ENCODE measurements at regions not wholly inside any gene's neighbourhood (a gene's known extent, or its start where the extent isn't known, plus 50 kb on each side); places are given as distances from the start of the nearest gene placed in this dataset.

- Mint-ChIP-seq H3K36me3 (ENCODE audit: insufficient read depth, unreplicated experiment) (no peaks in the 10 kb centered on the region), H3K4me1 (ENCODE audit: low read depth, unreplicated experiment) (no peaks in the 10 kb centered on the region), H3K9me3 (ENCODE audit: low read depth, unreplicated experiment) (peaks cover 5% of the 10 kb centered on the region), H3K27me3 (ENCODE audit: unreplicated experiment) (no peaks in the 10 kb centered on the region), H3K27ac (ENCODE audit: unreplicated experiment) (no peak overlapping the region), H3K4me3 (ENCODE audit: low read depth, unreplicated experiment) (no peak overlapping the region)
- CTCF ChIA-PET = interaction anchor here (1.9 kb wide), 1 partner anchor 9 kb away, joined by 6 read pairs; no protein-coding TSS in a partner anchor
- no peak for TF ChIP-seq CTCF (IDR thresholded peaks at IDR 0.05; ENCODE audit: unreplicated experiment)
- DNase-seq = no peak
- no TSS peak for BruUV-seq (replicated peaks)
- intact Hi-C loops (cut with micrococcal nuclease; ENCODE audit: unreplicated experiment) = no loop called here
Observed at GRCh38 chr1:182129398-182129797, 67.9 kb upstream of the ZNF648 start.

- intact Hi-C loops (cut with micrococcal nuclease; ENCODE audit: unreplicated experiment) = no loop called here
- Mint-ChIP-seq H3K27ac (ENCODE audit: unreplicated experiment) (no peak overlapping the region), H3K4me1 (ENCODE audit: low read depth, unreplicated experiment) (no peaks in the 10 kb centered on the region), H3K4me3 (ENCODE audit: low read depth, unreplicated experiment) (no peak overlapping the region), H3K9me3 (ENCODE audit: low read depth, unreplicated experiment) (no peaks in the 10 kb centered on the region), H3K27me3 (ENCODE audit: unreplicated experiment) (no peaks in the 10 kb centered on the region), H3K36me3 (ENCODE audit: insufficient read depth, unreplicated experiment) (no peaks in the 10 kb centered on the region)
- DNase-seq = no peak
- BruUV-seq (replicated peaks) = no TSS peak
- no peak for TF ChIP-seq CTCF (IDR thresholded peaks at IDR 0.05; ENCODE audit: unreplicated experiment)
- CTCF ChIA-PET = interaction anchor here (1.1 kb wide), 1 partner anchor 42 kb away, joined by 3 read pairs; no protein-coding TSS in a partner anchor
Observed at GRCh38 chr1:182128502-182128901, 67.0 kb upstream of the ZNF648 start.

- no peak for TF ChIP-seq CTCF (IDR thresholded peaks at IDR 0.05; ENCODE audit: unreplicated experiment)
- Mint-ChIP-seq H3K9me3 (ENCODE audit: low read depth, unreplicated experiment) (no peaks in the 10 kb centered on the region), H3K4me1 (ENCODE audit: low read depth, unreplicated experiment) (no peaks in the 10 kb centered on the region), H3K27ac (ENCODE audit: unreplicated experiment) (no peak overlapping the region), H3K4me3 (ENCODE audit: low read depth, unreplicated experiment) (no peak overlapping the region), H3K27me3 (ENCODE audit: unreplicated experiment) (no peaks in the 10 kb centered on the region), H3K36me3 (ENCODE audit: insufficient read depth, unreplicated experiment) (no peaks in the 10 kb centered on the region)
- CTCF ChIA-PET = interaction anchor here (1.1 kb wide), 1 partner anchor 42 kb away, joined by 3 read pairs; no protein-coding TSS in a partner anchor
- intact Hi-C loops (cut with micrococcal nuclease; ENCODE audit: unreplicated experiment) = no loop called here
- DNase-seq = no peak
- BruUV-seq (replicated peaks) = no TSS peak
Observed at GRCh38 chr1:182127656-182128055, 66.1 kb upstream of the ZNF648 start.

- peaks cover 13% of the 10 kb centered on the region for H3K4me1 Mint-ChIP-seq (ENCODE audit: low read depth, unreplicated experiment)
- intact Hi-C loops (cut with micrococcal nuclease; ENCODE audit: unreplicated experiment) = no loop called here
- peak; percentile 11 for DNase-seq
- no peak overlapping the region for H3K27ac Mint-ChIP-seq (ENCODE audit: unreplicated experiment)
- no peaks in the 10 kb centered on the region for H3K27me3 Mint-ChIP-seq (ENCODE audit: unreplicated experiment)
- no peaks in the 10 kb centered on the region for H3K36me3 Mint-ChIP-seq (ENCODE audit: insufficient read depth, unreplicated experiment)
- BruUV-seq (replicated peaks) = no TSS peak
- CTCF ChIA-PET = no interaction called here
- no peak for TF ChIP-seq CTCF (IDR thresholded peaks at IDR 0.05; ENCODE audit: unreplicated experiment)
- H3K4me3 Mint-ChIP-seq (ENCODE audit: low read depth, unreplicated experiment) = no peak overlapping the region
- H3K9me3 Mint-ChIP-seq (ENCODE audit: low read depth, unreplicated experiment) = no peaks in the 10 kb centered on the region
Observed at GRCh38 chr1:182126272-182126800, 64.8 kb upstream of the ZNF648 start.

Measured in Calu3 (cell line).